Epidermal melanocyte (primary cell): ENCODE measurements at regions not wholly inside any gene's neighbourhood (a gene's known extent, or its start where the extent isn't known, plus 50 kb on each side); places are given as distances from the start of the nearest gene placed in this dataset.

ENCODE experiments used
- DNase-seq: peaks from one replicate; pipeline ENCODE4 v3.0.0; 2011; ENCODE audit warnings: low spot score; ENCODE audit not compliant: insufficient read length

- no peak for DNase-seq
Observed at GRCh38 chr10:126783806-126784557, 113.5 kb upstream of the C10orf90 start.

GRCh38 chr10:126787201-126787600 is 116.7 kb upstream of the C10orf90 start:
- no peak for DNase-seq

GRCh38 chr10:126795318-126795717 is 109.9 kb upstream of the DOCK1 start:
- no peak for DNase-seq

GRCh38 chr10:126798649-126799048 is 106.6 kb upstream of the DOCK1 start:
- no peak for DNase-seq

GRCh38 chr10:126803394-126803793 is 101.8 kb upstream of the DOCK1 start:
- DNase-seq: no peak

GRCh38 chr10:126804396-126804795 is 100.8 kb upstream of the DOCK1 start:
- no peak for DNase-seq

- DNase-seq: no peak
Observed at GRCh38 chr10:126806498-126806897, 98.7 kb upstream of the DOCK1 start.

GRCh38 chr10:126806991-126807702 is 98.1 kb upstream of the DOCK1 start:
- DNase-seq: no peak

GRCh38 chr10:126808103-126808502 is 97.1 kb upstream of the DOCK1 start:
- DNase-seq: no peak

GRCh38 chr10:126813432-126813831 is 91.8 kb upstream of the DOCK1 start:
- no peak for DNase-seq

- no peak for DNase-seq
Observed at GRCh38 chr10:126833542-126833941, 71.7 kb upstream of the DOCK1 start.

GRCh38 chr10:126836009-126836408 is 69.2 kb upstream of the DOCK1 start:
- DNase-seq: no peak

GRCh38 chr10:126838316-126838715 is 66.9 kb upstream of the DOCK1 start:
- no peak for DNase-seq

GRCh38 chr10:126839094-126839761 is 66.0 kb upstream of the DOCK1 start:
- DNase-seq: no peak

- no peak for DNase-seq
Observed at GRCh38 chr10:126840576-126841135, 64.6 kb upstream of the DOCK1 start.

- no peak for DNase-seq
Observed at GRCh38 chr10:126841341-126841895, 63.8 kb upstream of the DOCK1 start.

GRCh38 chr10:126842356-126842755 is 62.9 kb upstream of the DOCK1 start:
- no peak for DNase-seq

- no peak for DNase-seq
Observed at GRCh38 chr10:126842836-126843235, 62.4 kb upstream of the DOCK1 start.

- no peak for DNase-seq
Observed at GRCh38 chr10:126843299-126843934, 61.8 kb upstream of the DOCK1 start.

- no peak for DNase-seq
Observed at GRCh38 chr10:126844406-126844805, 60.8 kb upstream of the DOCK1 start.

- no peak for DNase-seq
Observed at GRCh38 chr10:126846469-126846868, 58.8 kb upstream of the DOCK1 start.
